Stimulated activated CD4-positive, alpha-beta T cell treated with anti-CD3 and anti-CD28 coated beads, Interleukin-4, amount 100 ng/mL, for 4 hours (primary cell): ENCODE measurements at regions not wholly inside any gene's neighbourhood (a gene's known extent, or its start where the extent isn't known, plus 50 kb on each side); places are given as distances from the start of the nearest gene placed in this dataset.

ENCODE experiments used
- DNase-seq, 2 experiments: peaks; one replicate each; pipeline ENCODE4 v3.0.0-alpha.2; 2020

DNA sequence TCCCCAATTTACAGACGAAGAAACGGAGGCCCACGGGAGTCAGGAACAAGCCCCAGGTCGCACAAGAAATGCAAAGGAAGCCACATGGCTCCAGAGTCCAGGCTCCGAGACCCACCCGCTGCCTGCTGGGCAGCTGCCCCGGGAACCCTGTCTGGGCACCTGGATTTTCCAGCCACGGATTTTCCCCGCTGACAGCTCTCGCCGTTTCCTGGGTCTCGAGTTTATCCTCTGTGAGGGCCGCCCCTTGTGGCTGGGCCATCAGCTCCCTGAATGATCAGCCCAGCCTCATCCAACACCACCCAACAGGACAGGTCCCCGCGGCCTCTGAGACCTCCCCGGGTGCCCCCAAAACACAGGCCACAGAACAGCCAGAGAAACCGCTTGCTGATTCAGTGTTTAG is 189.7 kb downstream of the BRD1 start:
- DNase-seq, result no peak

DNA sequence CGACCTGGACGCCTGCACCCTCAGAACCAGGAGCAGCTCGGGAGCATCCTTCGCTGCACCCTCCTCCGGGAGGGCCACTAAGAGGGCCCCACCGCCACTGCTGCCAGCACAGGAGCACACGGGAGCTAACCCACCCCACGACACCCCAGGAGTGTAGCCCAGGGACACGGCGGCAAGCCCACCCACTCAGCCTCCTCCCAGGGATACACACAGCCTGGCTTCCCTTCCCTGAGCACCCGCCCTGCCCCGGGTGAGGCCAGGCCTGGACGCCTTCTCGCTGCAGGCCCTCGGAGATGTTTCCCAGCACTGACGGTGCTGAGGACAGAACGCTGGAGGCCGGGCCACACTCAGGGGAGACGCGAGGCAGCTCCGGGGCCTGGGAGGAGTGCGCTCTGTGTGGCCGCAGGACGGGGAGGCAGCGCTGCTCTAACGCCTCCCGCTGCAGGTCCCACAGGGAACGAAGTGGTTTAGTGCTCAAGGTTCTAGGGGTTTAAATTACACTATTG is 190.4 kb downstream of the BRD1 start:
- DNase-seq, result no peak

DNA sequence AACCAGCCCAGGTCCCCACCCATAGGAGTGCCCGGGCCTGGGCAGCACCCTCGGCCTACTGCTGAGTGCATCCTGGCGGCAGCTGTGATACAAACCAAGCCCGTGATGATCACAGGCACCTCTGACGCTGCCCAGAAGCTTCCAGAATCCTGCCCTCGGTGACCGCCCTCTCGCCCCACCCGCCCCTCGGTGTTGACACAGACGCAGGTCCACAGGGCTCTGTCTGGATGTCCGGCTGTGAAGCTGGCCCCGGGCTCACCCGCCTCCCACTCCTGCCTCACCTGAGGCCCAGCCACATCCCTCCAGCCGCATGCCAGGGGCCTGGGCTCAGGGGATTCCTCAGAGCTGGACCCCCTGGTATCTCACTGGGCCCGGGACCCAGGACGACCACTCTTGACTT is 191.0 kb downstream of the BRD1 start:
- DNase-seq, result no peak

DNA sequence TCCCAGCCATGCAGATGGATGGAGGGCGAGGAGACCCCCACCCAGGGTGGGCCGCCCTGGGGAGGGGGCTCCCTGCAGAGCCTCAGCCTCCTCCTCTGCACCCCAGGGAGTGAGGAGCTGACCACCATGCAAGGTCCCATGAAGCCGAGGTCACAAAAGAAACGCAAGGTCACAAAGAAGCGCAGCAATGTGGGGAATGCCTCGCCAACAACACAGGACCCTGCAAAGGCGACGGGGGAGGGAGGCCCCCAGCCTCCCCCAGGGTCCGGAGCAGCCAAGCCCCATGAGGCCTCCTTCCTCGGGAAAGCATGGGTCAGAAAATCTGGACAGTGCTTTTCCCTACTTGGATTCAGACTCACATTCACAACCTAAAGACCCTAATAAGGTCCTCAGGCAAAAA is 191.5 kb downstream of the BRD1 start:
- no peak for DNase-seq

DNA sequence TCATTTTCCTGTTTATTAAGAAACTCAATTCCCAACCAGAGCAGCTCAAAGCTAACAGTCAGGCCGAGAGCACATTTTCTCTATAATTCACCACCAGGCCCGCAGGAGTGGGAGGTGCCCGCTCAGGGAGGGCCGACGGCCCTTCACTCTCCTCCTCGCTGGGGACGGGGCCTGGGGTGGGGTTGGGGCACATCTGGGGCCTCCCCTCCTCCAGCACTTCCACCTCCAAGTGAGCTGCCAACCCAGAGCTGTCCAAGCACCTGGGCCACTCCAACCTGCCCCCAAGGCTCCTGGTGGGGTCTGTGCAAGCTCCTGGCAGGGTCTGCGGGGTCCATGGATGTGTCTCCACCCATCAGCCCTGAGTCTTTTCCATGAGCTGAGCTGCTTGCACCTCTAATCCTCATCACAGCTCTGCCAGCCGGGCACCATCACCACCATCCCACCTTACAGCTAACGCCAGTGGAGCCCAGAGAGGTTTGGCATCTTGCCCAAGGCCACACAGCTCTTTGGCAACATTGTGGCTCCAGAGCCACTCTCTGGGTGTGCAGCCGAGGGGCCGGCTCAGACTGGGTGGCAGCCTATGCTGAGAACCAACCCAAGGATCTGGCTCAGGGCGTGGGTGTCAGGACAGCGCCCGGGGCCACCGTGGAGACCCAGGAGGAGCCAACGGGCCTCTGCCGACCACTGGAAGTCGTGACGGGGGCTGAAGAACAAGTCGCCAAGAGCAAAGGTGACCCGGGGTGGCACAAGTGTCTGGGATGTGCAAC is 193.5 kb downstream of the BRD1 start:
- DNase-seq, result no peak

DNA sequence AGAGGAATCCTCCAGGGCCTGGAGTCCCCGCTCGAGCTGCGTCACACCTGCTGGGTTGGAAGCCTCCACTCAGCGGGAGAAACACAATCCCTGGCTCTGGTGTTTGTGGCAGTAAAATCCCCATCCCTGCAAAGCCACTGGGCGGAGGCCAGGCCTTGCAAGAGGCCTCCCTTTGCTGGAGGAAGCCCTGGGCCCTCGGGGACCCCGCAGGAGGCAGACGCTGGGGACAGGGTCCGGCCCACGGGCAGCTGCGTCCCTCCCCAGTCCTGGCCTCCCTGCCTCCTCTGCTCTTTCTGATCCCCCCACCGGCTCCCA is 194.7 kb downstream of the BRD1 start:
- DNase-seq, result no peak

DNA sequence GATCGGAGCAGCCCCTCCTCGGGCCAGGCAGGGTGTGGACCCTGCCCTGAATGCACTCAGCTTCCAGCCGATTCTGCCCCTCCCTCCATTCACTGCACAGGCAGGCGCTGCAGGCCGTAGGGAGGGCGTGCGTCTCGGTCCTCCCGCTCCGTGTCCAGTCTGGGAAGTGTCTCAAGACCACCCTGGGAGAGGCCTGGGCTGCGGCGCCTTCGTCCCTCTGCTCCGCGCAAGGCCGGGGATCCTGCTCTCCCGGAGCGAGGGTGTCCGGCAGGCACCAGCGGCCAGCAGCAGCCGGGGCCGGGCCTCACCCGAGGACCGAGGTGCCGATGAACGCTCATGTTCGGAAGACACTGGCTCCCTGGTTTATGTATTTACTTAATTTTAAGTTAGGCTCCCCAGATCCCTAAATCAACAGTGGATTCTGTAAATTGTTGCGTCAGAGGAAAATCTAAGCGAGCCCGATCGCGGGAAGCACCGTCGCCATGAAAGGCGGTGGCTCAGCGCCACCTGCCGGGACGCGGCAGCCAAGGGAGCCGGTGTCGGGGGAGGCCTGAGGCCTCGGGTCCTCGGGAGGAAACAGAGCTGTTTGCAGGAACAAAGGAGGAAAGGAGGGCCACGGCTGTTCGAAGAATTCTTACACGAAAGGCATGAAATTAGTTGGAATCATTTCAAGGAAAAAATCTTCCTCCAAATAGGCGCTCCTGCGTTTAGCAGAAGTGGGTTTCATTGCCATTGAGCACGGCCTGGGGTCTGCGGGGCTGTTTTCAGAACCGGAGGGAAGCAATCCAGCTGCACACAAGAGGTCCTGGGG is 195.3 kb downstream of the BRD1 start:
- no peak for DNase-seq

DNA sequence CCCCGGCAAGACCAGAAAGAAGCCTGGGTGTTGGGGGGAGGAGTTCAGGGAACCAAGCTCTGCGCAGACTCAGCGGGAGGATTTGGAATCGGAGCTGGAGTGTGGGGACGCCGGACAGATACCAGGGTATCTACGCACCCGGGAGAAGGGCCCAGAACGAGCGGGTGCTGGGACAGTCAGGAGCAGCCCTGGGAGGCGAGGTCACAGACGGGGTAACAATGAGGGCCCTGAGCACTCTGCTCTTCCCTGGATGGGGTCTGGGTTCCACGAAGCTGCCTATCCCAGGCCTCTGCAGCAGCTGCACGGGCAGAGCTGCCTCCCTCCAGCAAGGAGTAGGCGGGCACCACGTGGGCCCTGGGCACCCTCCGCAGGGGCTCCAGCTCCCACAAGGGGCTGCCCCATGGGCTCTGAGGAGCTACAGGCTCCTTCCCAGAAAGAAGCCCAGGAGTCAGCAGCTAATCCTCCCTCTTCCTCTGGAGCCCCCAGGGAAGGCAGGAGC is 197.2 kb downstream of the BRD1 start:
- DNase-seq, result no peak

DNA sequence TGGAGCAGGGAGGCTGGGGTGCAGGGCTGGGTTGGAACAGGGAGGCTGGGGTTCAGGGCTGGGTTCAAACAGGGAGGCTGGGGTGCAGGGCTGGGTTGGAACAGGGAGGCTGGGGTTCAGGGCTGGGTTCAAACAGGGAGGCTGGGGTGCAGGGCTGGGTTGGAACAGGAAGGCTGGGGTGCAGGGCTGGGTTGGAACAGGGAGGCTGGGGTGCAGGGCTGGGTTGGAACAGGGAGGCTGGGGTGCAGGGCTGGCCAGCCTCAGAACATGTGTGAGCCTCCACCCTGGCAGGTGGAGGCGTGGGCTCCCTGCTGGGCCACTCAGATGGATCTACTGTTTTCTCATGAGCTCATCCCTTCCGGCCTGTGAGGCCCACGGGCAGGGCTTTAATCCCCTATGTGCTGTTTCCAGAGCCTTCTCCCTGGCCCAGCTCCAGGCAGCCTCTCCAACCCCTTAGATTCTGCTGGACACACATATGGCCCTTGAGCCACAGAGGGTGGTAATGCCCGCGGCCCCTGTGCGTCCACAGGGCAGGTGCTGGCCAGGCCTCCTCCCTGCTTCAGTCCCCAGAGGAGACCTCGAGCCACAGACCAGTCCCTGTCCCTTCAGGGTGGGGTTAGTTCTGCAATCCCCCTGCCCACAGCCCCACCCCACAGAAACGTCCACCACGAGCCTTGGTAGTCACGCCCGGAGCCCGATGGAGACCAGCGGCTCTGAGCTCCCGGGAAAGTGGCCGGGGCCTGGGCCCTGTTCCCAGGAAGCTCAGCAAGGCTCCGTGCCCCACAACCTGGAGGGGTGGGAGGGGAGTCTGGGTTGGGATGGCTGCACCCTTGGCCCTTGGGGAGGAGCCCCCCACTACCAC is 197.9 kb downstream of the BRD1 start:
- no peak for DNase-seq

DNA sequence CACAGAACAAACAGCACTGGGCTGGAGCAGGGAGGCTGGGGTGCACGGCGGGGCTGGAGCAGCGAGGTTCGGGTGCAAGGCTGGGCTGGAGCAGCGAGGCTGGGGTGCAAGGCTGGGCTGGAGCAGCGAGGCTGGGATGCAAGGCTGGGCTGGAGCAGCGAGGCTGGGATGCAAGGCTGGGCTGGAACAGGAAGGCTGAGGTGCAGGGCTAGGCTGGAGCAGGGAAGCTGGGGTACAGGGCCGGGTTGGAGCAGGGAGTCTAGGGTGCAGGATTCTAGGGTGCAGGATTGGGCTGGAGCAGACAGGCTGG is 198.5 kb downstream of the BRD1 start:
- DNase-seq, result no peak

DNA sequence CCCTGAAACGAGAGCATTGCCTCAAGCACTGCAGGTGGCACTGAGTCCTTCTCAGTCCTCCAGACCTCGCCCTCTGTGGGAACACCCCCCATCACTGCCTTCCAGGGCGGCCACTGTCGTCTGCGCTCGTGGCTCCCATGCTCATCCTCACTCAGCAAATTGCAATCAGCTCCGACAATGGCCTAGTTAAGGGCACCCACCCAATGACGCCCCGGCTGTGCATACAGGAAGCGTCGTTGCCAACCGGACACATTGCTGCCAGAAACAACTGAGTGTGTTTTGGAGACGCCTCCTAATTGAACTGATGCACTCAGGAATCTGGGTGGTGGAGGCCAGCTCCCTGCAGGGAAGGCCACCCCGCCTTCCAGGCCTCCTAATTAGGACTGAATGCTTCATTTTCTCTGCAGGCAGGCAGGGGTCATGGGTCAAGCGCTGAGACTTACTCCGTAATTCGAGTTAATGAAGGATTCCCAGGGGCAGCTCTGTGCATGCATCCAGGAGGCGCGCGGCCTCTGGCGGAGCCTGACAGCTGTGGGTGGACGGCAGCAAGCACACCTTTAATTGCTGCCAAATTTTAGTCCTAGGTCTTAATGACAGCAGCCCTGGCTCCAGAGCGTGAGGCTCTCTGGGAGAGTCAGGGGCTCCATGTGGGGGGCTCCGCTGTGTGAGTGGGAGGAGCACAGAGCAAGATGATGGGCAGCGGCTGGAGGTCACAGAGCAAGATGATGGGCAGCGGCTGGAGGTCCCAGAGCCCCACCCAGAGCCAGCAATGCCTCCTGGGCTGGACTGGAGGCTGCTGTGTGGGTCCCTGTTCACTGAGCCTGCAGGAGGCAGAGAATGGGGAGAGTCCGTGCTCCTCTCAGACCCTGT is 199.0 kb downstream of the BRD1 start:
- no peak for DNase-seq

DNA sequence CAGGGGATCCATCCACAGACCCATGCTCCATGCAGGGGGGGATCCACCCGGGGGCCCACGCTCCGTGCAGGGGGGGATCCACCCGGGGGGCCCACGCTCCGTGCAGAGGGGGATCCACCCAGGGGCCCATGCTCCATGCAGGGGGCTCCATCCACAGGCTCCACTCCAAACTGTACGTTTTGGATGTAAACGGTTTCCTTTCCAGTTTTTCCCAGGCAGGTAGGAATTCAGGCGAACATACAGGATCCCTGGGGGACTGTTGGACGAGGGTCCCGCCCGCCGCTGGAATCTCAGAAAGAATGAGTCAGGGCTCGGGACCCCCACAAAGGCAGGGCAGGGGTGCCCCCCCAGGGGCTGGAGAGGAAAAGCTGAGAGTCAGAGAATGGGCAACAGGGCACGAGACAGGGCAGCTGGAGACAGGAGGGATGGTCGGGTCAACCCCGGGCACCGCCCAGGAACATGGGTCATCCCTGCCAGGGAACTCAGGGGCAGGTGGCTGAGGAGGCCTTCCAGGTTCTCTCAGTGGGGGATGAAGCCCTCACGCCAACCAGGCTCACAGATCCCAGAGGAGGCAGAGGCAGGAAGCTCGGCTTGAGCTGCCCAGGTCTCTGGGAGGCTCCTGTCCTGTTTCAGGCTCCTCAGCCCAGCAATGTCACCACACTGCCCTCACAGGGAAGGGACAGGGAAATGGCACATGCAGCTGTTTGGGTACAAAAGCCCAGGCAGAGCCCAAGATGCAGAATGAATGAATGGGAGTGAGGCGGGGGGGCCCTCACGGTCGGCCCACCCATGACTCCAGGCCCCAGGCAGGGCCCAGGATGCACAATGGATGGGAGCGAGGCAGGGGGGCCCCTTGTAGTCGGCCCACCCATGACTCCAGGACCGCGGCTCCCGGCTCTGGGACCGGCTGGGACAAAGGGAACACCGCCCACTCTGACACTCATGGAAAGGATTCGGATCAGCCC is 200.2 kb downstream of the BRD1 start:
- DNase-seq, result no peak

DNA sequence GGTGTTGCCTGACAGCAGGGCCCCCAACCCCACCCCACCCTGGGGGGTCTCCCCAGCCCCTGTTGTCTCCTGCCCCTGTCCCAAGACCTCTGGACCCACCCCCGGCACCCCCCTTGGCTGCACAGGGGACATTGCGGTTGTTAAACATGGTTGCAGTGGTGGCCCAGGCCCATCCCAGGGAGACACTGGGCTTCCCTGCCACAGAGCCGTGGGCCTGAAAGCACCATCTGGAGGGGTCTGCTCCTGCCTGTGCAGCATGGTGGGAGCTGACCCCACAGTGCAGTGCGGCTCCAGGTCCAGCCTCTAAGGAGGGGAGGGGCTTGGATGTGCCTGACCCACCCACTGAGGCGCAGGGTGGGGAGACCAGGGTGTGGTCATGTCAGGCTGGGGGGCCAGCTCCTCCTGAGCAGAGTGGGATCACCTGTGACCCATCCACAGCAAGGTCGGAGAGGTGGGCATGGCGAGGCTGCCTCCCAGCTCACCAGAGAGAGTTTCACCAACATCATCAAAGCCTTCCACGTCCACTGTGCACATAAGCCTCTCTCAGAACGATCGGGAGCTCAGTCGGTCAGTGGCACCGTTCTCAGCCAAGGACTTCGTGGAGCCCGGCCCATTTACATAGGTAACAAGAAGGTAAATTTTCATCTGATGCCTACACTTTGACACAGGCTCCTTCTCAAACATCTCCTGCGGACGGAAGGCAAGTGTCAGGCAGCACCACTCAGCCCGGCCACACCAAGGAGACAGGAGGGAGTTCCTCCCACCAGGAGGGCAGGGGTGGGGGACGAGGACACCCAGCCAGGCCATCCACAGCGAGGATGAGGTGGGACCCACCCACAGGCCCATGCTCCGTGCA is 201.1 kb downstream of the BRD1 start:
- DNase-seq, result no peak

DNA sequence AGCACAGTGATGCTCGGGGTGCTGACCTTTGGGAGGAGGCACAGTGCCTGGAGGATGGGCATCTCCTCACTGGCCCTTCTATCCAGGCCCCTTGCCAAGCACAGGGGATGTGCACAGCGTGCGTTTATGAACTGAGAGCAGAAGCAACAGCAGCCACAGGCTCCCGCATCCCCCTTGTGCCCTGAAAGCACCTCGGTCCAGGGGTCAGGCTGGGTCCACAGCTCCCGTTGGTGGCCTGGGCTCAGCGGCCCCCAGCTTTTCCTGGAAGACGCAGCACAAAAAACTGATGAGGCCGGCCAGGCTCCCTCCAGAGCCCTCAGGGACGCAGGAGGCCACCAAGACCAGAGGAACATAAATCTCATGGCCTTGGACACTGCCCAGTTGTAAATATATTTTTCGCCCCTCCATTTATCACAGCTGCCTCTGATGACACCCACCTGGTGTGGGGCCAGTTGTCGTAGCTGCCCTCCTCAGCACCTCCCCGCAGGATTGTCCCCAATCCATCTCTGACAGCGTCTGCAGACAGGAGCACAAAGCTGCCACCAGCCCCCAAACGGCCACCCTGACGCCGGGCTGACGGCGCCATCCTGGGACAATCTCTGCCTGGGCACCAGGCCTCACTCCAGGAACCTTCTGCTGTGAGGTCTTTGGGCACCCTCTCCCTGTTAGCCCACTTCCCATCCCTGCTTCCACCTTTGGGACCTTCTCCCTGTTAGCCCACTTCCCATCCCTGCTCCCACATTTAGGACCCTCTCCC is 203.1 kb downstream of the BRD1 start:
- DNase-seq, result no peak

DNA sequence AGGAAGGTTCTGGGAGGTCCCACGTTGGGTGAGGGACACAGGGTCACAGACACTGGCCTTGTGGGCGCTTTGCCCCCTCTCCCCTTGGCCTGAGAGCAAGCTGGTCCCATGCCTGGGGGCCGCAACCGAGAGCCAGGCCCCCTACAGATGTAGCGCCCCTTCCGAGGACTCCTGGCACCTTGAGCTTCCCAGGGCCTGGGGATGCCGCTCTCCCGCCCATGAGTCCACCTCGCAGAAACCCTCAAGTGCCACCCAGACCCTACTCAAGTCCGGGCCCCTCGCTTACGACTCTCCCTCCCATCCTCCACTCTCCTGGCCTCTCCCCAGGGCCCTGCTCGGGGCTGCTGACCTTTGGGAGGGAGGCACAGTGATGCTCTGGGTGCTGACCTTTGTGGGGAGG is 204.0 kb downstream of the BRD1 start:
- DNase-seq, result no peak

DNA sequence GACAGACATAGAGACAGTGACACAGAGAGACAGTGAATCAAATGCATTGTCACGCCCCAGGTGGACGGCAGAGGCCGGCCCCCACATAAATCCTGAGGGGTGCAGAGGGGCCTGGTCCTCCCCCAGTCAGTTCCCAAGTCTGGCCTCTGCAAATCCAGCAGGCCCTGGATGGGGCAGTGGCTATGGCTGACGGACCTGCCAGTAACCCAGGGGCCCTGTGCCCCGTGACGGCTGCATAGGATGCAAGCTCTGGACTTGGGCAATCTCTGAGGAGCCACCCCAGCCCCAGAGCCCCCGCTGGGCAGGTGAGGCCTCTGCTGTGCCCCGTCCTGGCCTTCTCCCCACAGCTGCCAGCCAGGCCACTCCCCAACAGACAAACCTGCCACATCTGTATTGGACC is 204.5 kb downstream of the BRD1 start:
- DNase-seq, result no peak

DNA sequence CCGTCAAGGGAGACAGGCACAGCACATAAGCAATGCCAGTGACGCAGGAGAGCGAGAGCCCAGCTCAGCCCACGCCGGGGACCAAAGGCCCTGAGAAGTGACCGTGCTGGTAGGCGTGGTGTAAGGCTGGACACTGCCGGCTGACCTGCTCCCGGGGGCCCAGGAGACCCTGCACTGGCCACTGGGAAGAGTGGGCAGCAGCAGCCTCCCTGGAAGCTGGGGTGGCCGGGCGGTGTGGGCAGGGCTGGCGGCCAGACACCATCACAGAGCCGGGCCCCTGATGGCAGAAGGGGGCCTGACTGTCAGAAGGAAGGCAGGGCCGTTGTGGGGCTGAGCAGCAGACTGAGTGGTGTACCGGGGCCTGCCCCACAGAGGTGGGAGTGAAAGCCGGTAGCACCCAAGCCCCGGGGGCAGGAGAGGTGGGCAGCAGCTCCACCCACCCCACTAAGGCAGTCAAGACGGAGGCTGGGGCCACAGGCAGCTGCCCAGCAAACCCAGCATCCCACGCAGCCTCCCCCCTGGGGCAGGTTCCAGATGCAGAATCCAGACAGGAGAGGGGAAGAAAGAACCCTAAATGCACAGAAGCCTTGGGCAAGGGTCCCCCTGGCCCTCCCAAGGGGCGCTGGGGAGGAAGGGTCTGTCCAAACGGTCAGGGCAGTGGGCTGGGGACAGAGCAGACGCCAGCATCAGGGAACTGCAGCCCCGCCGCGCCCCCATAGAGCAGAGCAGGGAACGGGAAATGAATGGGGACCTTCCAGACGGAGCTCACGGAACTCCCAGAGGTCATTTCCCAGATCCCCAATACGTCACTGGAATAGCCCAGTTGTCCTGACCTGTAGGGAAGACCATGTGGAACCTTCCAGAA is 205.2 kb downstream of the BRD1 start:
- no peak for DNase-seq

DNA sequence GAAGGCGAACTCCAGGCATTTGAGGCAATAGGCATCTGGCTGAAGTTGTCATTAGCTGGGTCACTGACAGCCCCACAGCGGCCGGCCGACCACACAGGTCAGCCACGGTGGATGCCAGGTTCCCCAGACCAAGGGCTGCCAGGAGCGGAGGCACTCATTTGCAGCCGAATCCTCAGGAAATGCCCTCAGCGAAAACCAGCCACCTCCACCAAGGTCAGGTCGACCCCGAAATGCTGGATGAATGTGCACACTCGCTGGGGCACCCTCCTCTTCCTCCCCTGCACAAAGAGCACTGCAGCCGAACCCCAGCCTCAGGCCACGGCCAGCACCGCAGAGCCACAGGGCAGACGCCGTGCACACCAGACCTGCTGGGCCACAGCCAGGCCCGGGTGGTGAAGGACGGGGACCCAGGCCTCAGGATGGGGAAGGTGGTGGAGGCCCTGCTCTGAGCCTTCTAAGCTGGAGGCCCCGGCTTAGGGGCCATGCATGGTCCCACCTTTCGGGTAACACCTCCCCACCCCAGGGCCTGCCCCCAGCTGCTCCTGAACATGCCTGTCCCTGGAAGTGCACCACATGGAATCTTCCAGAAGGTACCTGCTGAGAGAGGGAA is 206.0 kb downstream of the BRD1 start:
- DNase-seq, result no peak
